Vagina (tissue), 2 donors: ENCODE measurements at regions not wholly inside any gene's neighbourhood (a gene's known extent, or its start where the extent isn't known, plus 50 kb on each side); places are given as distances from the start of the nearest gene placed in this dataset.

Source experiments
- DNase-seq, 2 donors: peaks; one replicate each; pipeline ENCODE4 v3.0.0-alpha.2; 2017; ENCODE audit errors: extremely low spot score in 2 of 2
- H3K27ac ChIP-seq: fragments of 200-600 bp; sonication (generic); one replicate; pipeline ENCODE4 v1.5.1; 2019
- H3K27me3 ChIP-seq: fragments of 200-600 bp; sonication (generic); one replicate; pipeline ENCODE4 v1.5.1; 2019
- H3K36me3 ChIP-seq, 2 donors: fragments of 200-600 bp; sonication (generic); one replicate each; pipeline ENCODE4 v1.5.1; 2017 to 2019
- H3K4me1 ChIP-seq: fragments of 200-600 bp; sonication (generic); one replicate; pipeline ENCODE4 v1.5.1; 2019
- H3K4me3 ChIP-seq, 2 donors: fragments of 200-600 bp; sonication (generic); 1 replicate in 1 of 2; 2 replicates in 1 of 2; pipeline ENCODE4 v1.5.1; 2016 to 2019
- H3K9me3 ChIP-seq: fragments of 200-600 bp; sonication (generic); one replicate; pipeline ENCODE4 v1.5.1; 2019
- POLR2A ChIP-seq, 2 donors: fragments of 450-650 bp; IDR thresholded peaks; one replicate each; pipeline ENCODE4 v1.6.1; 2017; ENCODE audit warnings: antibody characterized with exemption in 2 of 2, mild to moderate bottlenecking in 2 of 2, moderate library complexity in 2 of 2
- POLR2AphosphoS5 ChIP-seq, 2 donors: sonication (generic); formaldehyde crosslinking; IDR thresholded peaks; one replicate each; pipeline ENCODE4 v1.9.0; 2017; ENCODE audit warnings: antibody characterized with exemption in 2 of 2, mild to moderate bottlenecking in 2 of 2, low read depth in 1 of 2; ENCODE audit not compliant: insufficient read depth in 1 of 2
- intact Hi-C: fragments of 100-400 bp; cut with DNase I; formaldehyde crosslinking; loops from one replicate; pipeline ENCODE4 v1.15.1; 2023
- TF ChIP-seq, protein P1 (sequence below), 3 experiments: fragments of 450-650 bp in 2 of 3; fragments of 200-600 bp in 1 of 3; sonication (generic) in 1 of 3; IDR thresholded peaks; one replicate each; pipeline ENCODE4 v1.5.1; 2017 to 2019; ENCODE audit warnings: antibody characterized with exemption in 3 of 3, mild to moderate bottlenecking in 2 of 3, moderate library complexity in 2 of 3

DNA sequence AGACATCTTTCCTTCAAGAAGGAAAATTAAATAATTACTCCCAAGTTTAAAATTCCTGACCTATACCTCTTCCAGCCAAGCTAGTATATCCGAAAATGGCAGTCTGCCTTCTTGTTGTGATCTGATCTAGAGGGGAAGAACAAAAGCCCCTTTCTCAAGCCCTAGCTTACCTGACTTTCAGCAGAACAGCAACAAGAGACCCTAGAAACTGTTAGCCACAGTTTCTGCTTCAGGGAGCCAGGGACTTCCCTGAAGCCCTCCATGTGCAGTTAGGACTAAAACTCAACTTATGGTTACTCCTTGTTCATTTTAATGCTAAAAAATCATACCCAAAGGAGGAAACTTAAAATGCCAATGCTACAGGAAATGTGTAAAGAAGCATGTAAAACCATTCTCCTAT lies 366.7 kb upstream of the CTNND2 start:
- Histone ChIP-seq H3K36me3 (no peaks in the 10 kb centered on the region), H3K27me3 (no peaks in the 10 kb centered on the region), H3K9me3 (no peaks in the 10 kb centered on the region), H3K27ac (no peak overlapping the region), H3K4me1 (no peaks in the 10 kb centered on the region), H3K4me3 (no peak overlapping the region)
- DNase-seq = no peak
- intact Hi-C loops = no loop called here
- no peak for TF ChIP-seq POLR2AphosphoS5 (IDR thresholded peaks at IDR 0.05; ENCODE audit: insufficient read depth in 1 of 2, low read depth in 1 of 2)
- TF ChIP-seq, protein P1, sequence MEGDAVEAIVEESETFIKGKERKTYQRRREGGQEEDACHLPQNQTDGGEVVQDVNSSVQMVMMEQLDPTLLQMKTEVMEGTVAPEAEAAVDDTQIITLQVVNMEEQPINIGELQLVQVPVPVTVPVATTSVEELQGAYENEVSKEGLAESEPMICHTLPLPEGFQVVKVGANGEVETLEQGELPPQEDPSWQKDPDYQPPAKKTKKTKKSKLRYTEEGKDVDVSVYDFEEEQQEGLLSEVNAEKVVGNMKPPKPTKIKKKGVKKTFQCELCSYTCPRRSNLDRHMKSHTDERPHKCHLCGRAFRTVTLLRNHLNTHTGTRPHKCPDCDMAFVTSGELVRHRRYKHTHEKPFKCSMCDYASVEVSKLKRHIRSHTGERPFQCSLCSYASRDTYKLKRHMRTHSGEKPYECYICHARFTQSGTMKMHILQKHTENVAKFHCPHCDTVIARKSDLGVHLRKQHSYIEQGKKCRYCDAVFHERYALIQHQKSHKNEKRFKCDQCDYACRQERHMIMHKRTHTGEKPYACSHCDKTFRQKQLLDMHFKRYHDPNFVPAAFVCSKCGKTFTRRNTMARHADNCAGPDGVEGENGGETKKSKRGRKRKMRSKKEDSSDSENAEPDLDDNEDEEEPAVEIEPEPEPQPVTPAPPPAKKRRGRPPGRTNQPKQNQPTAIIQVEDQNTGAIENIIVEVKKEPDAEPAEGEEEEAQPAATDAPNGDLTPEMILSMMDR (IDR thresholded peaks at IDR 0.05) = no peak
- TF ChIP-seq POLR2A (IDR thresholded peaks at IDR 0.05) = no peak

DNA sequence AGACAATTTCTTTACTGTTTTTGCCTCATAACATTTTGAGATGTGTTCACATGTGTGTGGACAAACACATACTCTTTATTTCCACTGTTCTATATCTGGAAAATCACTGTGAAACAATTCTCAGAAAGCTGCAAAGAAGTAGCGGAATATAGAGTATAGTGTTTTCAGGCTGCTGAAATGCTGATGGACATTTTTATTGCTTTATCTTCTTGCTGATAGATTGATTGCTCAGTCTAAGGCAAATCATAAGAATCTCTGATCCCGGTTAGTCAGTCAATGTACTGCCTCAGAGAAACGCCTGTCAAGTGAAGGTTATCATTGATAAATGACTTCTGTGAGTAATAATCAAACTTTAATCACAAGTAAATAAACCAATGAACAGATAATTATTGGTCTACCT lies 364.9 kb upstream of the CTNND2 start:
- intact Hi-C loops = no loop called here
- no peaks in the 10 kb centered on the region for H3K9me3 ChIP-seq
- DNase-seq = no peak
- TF ChIP-seq, protein P1 (IDR thresholded peaks at IDR 0.05) = no peak
- no peak for TF ChIP-seq POLR2A (IDR thresholded peaks at IDR 0.05)
- no peak for TF ChIP-seq POLR2AphosphoS5 (IDR thresholded peaks at IDR 0.05; ENCODE audit: insufficient read depth in 1 of 2, low read depth in 1 of 2)
- H3K27me3 ChIP-seq = no peaks in the 10 kb centered on the region
- no peak overlapping the region for H3K27ac ChIP-seq
- H3K4me1 ChIP-seq = no peaks in the 10 kb centered on the region
- H3K4me3 ChIP-seq = no peak overlapping the region
- H3K36me3 ChIP-seq = no peaks in the 10 kb centered on the region

DNA sequence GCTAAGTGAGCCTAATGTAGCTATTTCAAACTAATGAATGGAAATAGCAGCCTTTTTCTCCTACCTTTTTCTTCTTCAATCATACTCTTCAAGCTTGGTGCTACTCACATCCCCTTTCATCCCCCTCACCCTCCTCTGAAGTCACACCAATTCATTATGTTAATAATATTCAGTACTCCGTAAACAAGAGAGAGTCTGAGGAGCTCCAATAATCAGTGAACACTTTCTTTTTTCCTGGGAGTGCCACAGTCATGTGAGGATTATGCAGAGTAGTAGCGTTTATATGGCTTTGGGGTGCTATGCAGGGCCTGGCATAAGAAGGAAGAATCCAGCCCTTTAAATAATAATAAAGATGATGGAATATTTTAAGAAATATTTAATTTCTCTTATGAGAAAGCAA lies 354.3 kb upstream of the CTNND2 start:
- Histone ChIP-seq H3K4me3 (no peak overlapping the region), H3K9me3 (no peaks in the 10 kb centered on the region), H3K27me3 (no peaks in the 10 kb centered on the region), H3K36me3 (no peaks in the 10 kb centered on the region), H3K27ac (no peak overlapping the region), H3K4me1 (no peaks in the 10 kb centered on the region)
- no peak for TF ChIP-seq POLR2AphosphoS5 (IDR thresholded peaks at IDR 0.05; ENCODE audit: insufficient read depth in 1 of 2, low read depth in 1 of 2)
- no peak for TF ChIP-seq POLR2A (IDR thresholded peaks at IDR 0.05)
- TF ChIP-seq, protein P1 (IDR thresholded peaks at IDR 0.05) = no peak
- no peak for DNase-seq
- intact Hi-C loops = no loop called here

DNA sequence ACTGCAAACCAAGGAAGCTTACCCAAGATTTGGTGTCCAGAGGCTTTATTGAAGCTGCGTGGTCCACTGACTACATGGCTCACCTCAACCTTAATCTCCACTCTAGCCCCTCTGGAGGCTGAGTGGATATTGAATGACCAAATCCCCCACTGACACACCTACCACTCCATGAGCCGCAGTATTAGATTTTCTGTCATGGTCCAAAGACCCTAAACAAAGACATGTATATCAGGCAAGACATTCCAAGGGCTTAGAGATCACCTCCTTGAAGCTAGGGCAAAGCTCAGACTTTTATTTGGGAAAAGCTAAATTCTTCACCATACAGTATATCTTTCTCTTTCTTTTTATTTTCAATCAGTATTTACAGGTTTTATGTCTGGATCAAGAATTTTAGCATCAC lies 346.2 kb upstream of the CTNND2 start:
- no peak for DNase-seq
- no peak overlapping the region for H3K27ac ChIP-seq
- H3K36me3 ChIP-seq = no peaks in the 10 kb centered on the region
- no peak overlapping the region for H3K4me3 ChIP-seq
- no peaks in the 10 kb centered on the region for H3K27me3 ChIP-seq
- intact Hi-C loops = no loop called here
- TF ChIP-seq POLR2A (IDR thresholded peaks at IDR 0.05) = no peak
- TF ChIP-seq POLR2AphosphoS5 (IDR thresholded peaks at IDR 0.05; ENCODE audit: insufficient read depth in 1 of 2, low read depth in 1 of 2) = no peak
- TF ChIP-seq, protein P1 (IDR thresholded peaks at IDR 0.05) = no peak
- H3K9me3 ChIP-seq = no peaks in the 10 kb centered on the region
- no peaks in the 10 kb centered on the region for H3K4me1 ChIP-seq

DNA sequence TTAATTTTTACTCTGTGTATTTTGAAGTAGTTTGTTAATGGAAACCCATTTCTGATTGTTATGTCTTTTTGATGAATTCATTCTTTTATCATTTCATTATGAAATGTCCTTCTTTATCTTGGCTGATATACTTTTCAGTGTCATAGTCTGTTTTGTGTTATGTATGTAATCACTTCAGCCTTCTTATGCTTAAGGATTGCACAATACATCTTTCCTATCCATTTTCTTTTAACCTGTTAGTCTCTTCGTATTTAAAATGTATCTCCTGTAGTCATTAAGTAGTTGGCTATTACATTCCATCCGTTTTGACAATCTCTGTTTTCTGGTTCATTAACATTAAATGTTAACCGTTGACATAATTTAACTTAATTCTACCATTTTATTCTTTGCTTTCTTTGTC lies 344.6 kb upstream of the CTNND2 start:
- intact Hi-C loops = no loop called here
- Histone ChIP-seq H3K27ac (no peak overlapping the region), H3K9me3 (no peaks in the 10 kb centered on the region), H3K36me3 (no peaks in the 10 kb centered on the region), H3K27me3 (no peaks in the 10 kb centered on the region), H3K4me1 (no peaks in the 10 kb centered on the region), H3K4me3 (no peak overlapping the region)
- no peak for DNase-seq
- no peak for TF ChIP-seq POLR2AphosphoS5 (IDR thresholded peaks at IDR 0.05; ENCODE audit: insufficient read depth in 1 of 2, low read depth in 1 of 2)
- no peak for TF ChIP-seq POLR2A (IDR thresholded peaks at IDR 0.05)
- TF ChIP-seq, protein P1 (IDR thresholded peaks at IDR 0.05) = no peak
